ENCODE measurements at regions not wholly inside any gene's neighbourhood (a gene's known extent, or its start where the extent isn't known, plus 50 kb on each side); places are given as distances from the start of the nearest gene placed in this dataset.
"Not testable (repeated sequence)": the region's sequence is repeated elsewhere in the genome, so short reads cannot be mapped to it uniquely, and the experiment has no call there.

- Histone ChIP-seq H3K9me3 (ENCODE audit: control insufficient read depth in 2 of 2, low read length in 2 of 2) (no peaks in the 10 kb centered on the region), H3K36me3 (ENCODE audit: control insufficient read depth in 2 of 2, insufficient read depth in 2 of 2, low read length in 2 of 2) (no peaks in the 10 kb centered on the region), H3K4me3 (ENCODE audit: low read length in 2 of 2) (no peak overlapping the region), H3K4me1 (ENCODE audit: control insufficient read depth, insufficient read depth, low read length) (no peaks in the 10 kb centered on the region), H3K27me3 (ENCODE audit: control insufficient read depth in 1 of 2, insufficient read depth in 2 of 2, low read length in 2 of 2) (no peaks in the 10 kb centered on the region), H3K27ac (ENCODE audit: low read length) (no peak overlapping the region), H3K9ac (ENCODE audit: low read length in 2 of 2) (no peak overlapping the region)
These were observed 125.2 kb upstream of the MAP2 start for GRCh38 chr2:209298601-209299000.

DNA sequence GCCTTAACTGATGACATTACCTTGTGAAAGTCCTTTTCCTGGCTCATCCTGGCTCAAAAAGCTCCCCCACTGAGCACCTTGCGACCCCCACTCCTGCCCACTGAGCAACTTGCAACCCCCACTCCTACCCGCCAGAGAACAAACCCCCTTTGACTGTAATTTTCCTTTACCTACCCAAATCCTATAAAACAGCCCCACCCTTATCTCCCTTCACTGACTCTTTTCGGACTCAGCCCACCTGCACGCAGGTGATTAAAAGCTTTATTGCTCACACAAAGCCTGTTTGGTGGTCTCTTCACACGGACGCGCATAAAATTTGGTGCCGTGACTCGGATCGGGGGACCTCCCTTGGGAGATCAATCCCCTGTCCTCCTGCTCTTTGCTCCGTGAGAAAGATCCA, 124.4 kb upstream of the MAP2 start:
- not testable (repeated sequence) for H3K4me1 ChIP-seq (ENCODE audit: control insufficient read depth, insufficient read depth, low read length); H3K9ac ChIP-seq (ENCODE audit: low read length in 2 of 2); H3K27me3 ChIP-seq (ENCODE audit: control insufficient read depth in 1 of 2, insufficient read depth in 2 of 2, low read length in 2 of 2); H3K27ac ChIP-seq (ENCODE audit: low read length); H3K36me3 ChIP-seq (ENCODE audit: control insufficient read depth in 2 of 2, insufficient read depth in 2 of 2, low read length in 2 of 2); H3K9me3 ChIP-seq (ENCODE audit: control insufficient read depth in 2 of 2, low read length in 2 of 2); H3K4me3 ChIP-seq (ENCODE audit: low read length in 2 of 2)

DNA sequence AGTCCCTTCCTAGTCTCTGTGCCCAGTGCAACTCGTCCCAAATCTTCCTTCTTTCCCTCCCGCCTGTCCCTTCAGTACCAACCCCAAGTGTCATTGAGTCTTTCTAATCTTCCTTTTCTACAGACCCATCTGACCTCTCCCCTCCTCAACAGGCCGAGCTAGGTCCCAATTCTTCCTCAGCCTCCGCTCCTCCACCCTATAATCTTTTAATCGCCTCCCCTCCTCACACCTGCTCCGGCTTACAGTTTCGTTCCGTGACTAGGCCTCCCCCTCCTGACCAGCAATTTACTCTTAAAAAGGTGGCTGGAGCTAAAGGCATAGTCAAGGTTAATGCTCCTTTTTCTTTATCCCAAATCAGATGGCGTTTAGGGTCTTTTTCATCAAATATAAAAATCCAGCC, 123.1 kb upstream of the MAP2 start:
- H3K9me3 ChIP-seq (ENCODE audit: control insufficient read depth in 2 of 2, low read length in 2 of 2); H3K27ac ChIP-seq (ENCODE audit: low read length); H3K4me1 ChIP-seq (ENCODE audit: control insufficient read depth, insufficient read depth, low read length); H3K27me3 ChIP-seq (ENCODE audit: control insufficient read depth in 1 of 2, insufficient read depth in 2 of 2, low read length in 2 of 2); H3K9ac ChIP-seq (ENCODE audit: low read length in 2 of 2); H3K36me3 ChIP-seq (ENCODE audit: control insufficient read depth in 2 of 2, insufficient read depth in 2 of 2, low read length in 2 of 2); H3K4me3 ChIP-seq (ENCODE audit: low read length in 2 of 2): not testable (repeated sequence)

GRCh38 chr2:209305026-209305425, 118.8 kb upstream of the MAP2 start:
- Histone ChIP-seq H3K4me1 (ENCODE audit: control insufficient read depth, insufficient read depth, low read length) (no peaks in the 10 kb centered on the region), H3K27me3 (ENCODE audit: control insufficient read depth in 1 of 2, insufficient read depth in 2 of 2, low read length in 2 of 2) (peaks cover 0 to 2% of the 10 kb centered on the region in 2 donors), H3K27ac (ENCODE audit: low read length) (no peak overlapping the region), H3K9ac (ENCODE audit: low read length in 2 of 2) (no peak overlapping the region), H3K36me3 (ENCODE audit: control insufficient read depth in 2 of 2, insufficient read depth in 2 of 2, low read length in 2 of 2) (no peaks in the 10 kb centered on the region), H3K4me3 (ENCODE audit: low read length in 2 of 2) (no peak overlapping the region), H3K9me3 (ENCODE audit: control insufficient read depth in 2 of 2, low read length in 2 of 2) (no peaks in the 10 kb centered on the region)

DNA sequence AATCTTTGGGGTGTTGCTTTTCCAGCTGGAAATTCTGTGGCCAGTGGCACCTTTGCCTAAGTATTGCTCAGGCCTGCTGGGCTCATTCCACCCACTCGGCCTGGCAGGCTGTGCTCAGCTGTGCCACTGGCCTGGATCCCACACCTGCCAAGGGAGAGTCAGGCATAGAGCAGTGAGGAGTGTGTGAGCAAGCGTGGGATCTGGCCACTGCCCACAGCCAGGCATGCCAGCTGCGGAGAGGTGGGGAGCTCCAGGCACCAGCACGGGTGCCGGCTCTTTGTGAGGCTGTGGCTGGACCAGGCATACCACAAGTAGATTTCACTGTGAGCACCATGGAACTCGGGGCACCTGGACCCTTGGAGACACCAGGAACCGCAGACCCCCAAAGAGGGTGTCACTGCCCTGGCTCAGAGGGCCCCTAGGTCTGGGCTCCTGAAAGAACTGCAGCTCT, 118.1 kb upstream of the MAP2 start:
- H3K36me3 ChIP-seq (ENCODE audit: control insufficient read depth in 2 of 2, insufficient read depth in 2 of 2, low read length in 2 of 2), result no peaks in the 10 kb centered on the region
- peaks cover 0 to 2% of the 10 kb centered on the region in 2 donors for H3K27me3 ChIP-seq (ENCODE audit: control insufficient read depth in 1 of 2, insufficient read depth in 2 of 2, low read length in 2 of 2)
- no peaks in the 10 kb centered on the region for H3K4me1 ChIP-seq (ENCODE audit: control insufficient read depth, insufficient read depth, low read length)
- H3K9ac ChIP-seq (ENCODE audit: low read length in 2 of 2), result no peak overlapping the region
- no peak overlapping the region for H3K27ac ChIP-seq (ENCODE audit: low read length)
- no peak overlapping the region for H3K4me3 ChIP-seq (ENCODE audit: low read length in 2 of 2)
- H3K9me3 ChIP-seq (ENCODE audit: control insufficient read depth in 2 of 2, low read length in 2 of 2), result no peaks in the 10 kb centered on the region

DNA sequence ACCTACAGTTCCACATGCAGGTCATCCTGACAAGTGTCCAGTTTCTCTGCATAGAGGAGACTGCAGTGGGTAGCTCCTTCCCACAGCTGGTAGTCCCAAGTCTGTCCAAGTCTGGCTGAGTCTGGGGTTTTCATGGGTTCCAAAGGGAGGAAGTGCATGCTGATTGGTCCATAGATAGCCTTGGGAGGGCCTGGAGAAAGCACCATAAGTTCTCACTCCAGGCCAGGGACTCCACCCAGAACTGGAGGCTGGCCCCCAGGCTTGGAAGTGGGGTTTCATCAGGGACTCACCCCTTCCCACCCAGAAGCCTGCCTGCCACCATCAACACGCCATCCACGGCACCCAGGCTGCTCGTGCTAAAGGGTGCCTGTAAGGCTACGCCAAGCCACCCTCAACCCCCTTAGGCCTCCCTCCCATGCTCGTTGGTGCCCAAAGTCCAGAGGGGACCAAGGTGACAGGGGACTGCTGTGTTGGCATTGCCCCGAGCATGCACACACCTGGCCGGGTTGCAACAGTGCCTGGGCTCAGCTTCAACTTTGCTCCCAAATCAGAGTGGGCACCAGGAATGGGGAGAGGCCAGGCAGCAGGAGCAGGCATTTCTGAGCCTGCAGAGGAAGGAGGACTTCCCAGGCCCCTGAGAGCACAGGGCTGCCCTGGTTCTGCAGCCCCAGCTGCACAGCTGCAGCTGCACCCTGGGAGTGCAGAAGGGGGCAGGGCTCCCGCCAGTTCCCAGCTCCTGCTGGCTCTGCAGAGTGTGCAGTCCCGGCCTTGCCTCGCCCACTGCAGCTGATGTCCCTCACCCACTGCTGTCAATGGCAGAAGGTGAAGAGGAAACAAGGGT, 116.5 kb upstream of the MAP2 start:
- Histone ChIP-seq H3K9ac (ENCODE audit: low read length in 2 of 2) (no peak overlapping the region), H3K4me1 (ENCODE audit: control insufficient read depth, insufficient read depth, low read length) (no peaks in the 10 kb centered on the region), H3K27ac (ENCODE audit: low read length) (no peak overlapping the region), H3K27me3 (ENCODE audit: control insufficient read depth in 1 of 2, insufficient read depth in 2 of 2, low read length in 2 of 2) (peaks cover 0 to 2% of the 10 kb centered on the region in 2 donors), H3K9me3 (ENCODE audit: control insufficient read depth in 2 of 2, low read length in 2 of 2) (no peaks in the 10 kb centered on the region), H3K4me3 (ENCODE audit: low read length in 2 of 2) (no peak overlapping the region), H3K36me3 (ENCODE audit: control insufficient read depth in 2 of 2, insufficient read depth in 2 of 2, low read length in 2 of 2) (no peaks in the 10 kb centered on the region)

DNA sequence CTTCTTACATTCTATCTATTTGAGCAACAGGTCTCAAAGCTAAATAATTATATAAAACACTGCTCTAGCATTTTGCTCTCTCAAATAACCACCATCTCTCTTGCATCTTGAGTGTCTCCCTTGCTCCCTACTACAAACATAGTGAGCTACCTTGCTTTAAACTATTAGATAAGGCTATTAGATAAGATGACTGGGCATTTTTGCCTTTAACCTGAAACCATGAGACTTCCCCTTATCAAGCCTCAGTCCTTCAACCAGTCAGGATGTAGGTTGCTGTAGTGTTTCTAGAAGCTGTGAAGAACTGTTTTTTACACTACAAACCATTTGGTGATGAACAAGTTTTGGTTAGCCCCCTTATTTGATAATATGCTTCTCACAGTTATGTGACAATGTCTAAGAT, 115.4 kb upstream of the MAP2 start:
- no peaks in the 10 kb centered on the region for H3K4me1 ChIP-seq (ENCODE audit: control insufficient read depth, insufficient read depth, low read length)
- no peak overlapping the region for H3K27ac ChIP-seq (ENCODE audit: low read length)
- no peak overlapping the region for H3K9ac ChIP-seq (ENCODE audit: low read length in 2 of 2)
- no peaks in the 10 kb centered on the region for H3K9me3 ChIP-seq (ENCODE audit: control insufficient read depth in 2 of 2, low read length in 2 of 2)
- H3K27me3 ChIP-seq (ENCODE audit: control insufficient read depth in 1 of 2, insufficient read depth in 2 of 2, low read length in 2 of 2), result peaks cover 0 to 2% of the 10 kb centered on the region in 2 donors
- no peak overlapping the region for H3K4me3 ChIP-seq (ENCODE audit: low read length in 2 of 2)
- H3K36me3 ChIP-seq (ENCODE audit: control insufficient read depth in 2 of 2, insufficient read depth in 2 of 2, low read length in 2 of 2), result no peaks in the 10 kb centered on the region

GRCh38 chr2:209311948-209312347, 111.9 kb upstream of the MAP2 start:
- peaks cover 0 to 1% of the 10 kb centered on the region in 2 donors for H3K27me3 ChIP-seq (ENCODE audit: control insufficient read depth in 1 of 2, insufficient read depth in 2 of 2, low read length in 2 of 2)
- no peak overlapping the region for H3K4me3 ChIP-seq (ENCODE audit: low read length in 2 of 2)
- no peak overlapping the region for H3K9ac ChIP-seq (ENCODE audit: low read length in 2 of 2)
- no peaks in the 10 kb centered on the region for H3K36me3 ChIP-seq (ENCODE audit: control insufficient read depth in 2 of 2, insufficient read depth in 2 of 2, low read length in 2 of 2)
- H3K27ac ChIP-seq (ENCODE audit: low read length), result no peak overlapping the region
- no peaks in the 10 kb centered on the region for H3K9me3 ChIP-seq (ENCODE audit: control insufficient read depth in 2 of 2, low read length in 2 of 2)
- H3K4me1 ChIP-seq (ENCODE audit: control insufficient read depth, insufficient read depth, low read length), result no peaks in the 10 kb centered on the region

GRCh38 chr2:209312450-209312849, 111.4 kb upstream of the MAP2 start:
- not testable (repeated sequence) for H3K27me3 ChIP-seq (ENCODE audit: control insufficient read depth in 1 of 2, insufficient read depth in 2 of 2, low read length in 2 of 2); H3K4me3 ChIP-seq (ENCODE audit: low read length in 2 of 2); H3K9me3 ChIP-seq (ENCODE audit: control insufficient read depth in 2 of 2, low read length in 2 of 2); H3K36me3 ChIP-seq (ENCODE audit: control insufficient read depth in 2 of 2, insufficient read depth in 2 of 2, low read length in 2 of 2); H3K27ac ChIP-seq (ENCODE audit: low read length); H3K9ac ChIP-seq (ENCODE audit: low read length in 2 of 2); H3K4me1 ChIP-seq (ENCODE audit: control insufficient read depth, insufficient read depth, low read length)

- Histone ChIP-seq H3K9me3 (ENCODE audit: control insufficient read depth in 2 of 2, low read length in 2 of 2) (no peaks in the 10 kb centered on the region), H3K9ac (ENCODE audit: low read length in 2 of 2) (no peak overlapping the region), H3K4me3 (ENCODE audit: low read length in 2 of 2) (no peak overlapping the region), H3K36me3 (ENCODE audit: control insufficient read depth in 2 of 2, insufficient read depth in 2 of 2, low read length in 2 of 2) (no peaks in the 10 kb centered on the region), H3K4me1 (ENCODE audit: control insufficient read depth, insufficient read depth, low read length) (no peaks in the 10 kb centered on the region), H3K27ac (ENCODE audit: low read length) (no peak overlapping the region), H3K27me3 (ENCODE audit: control insufficient read depth in 1 of 2, insufficient read depth in 2 of 2, low read length in 2 of 2) (no peaks in the 10 kb centered on the region)
These were observed 109.2 kb upstream of the MAP2 start for GRCh38 chr2:209314653-209315052.

- no peak overlapping the region for H3K9ac ChIP-seq (ENCODE audit: low read length in 2 of 2)
- no peaks in the 10 kb centered on the region for H3K27me3 ChIP-seq (ENCODE audit: control insufficient read depth in 1 of 2, insufficient read depth in 2 of 2, low read length in 2 of 2)
- no peak overlapping the region for H3K4me3 ChIP-seq (ENCODE audit: low read length in 2 of 2)
- no peaks in the 10 kb centered on the region for H3K4me1 ChIP-seq (ENCODE audit: control insufficient read depth, insufficient read depth, low read length)
- no peak overlapping the region for H3K27ac ChIP-seq (ENCODE audit: low read length)
- H3K36me3 ChIP-seq (ENCODE audit: control insufficient read depth in 2 of 2, insufficient read depth in 2 of 2, low read length in 2 of 2), result no peaks in the 10 kb centered on the region
- H3K9me3 ChIP-seq (ENCODE audit: control insufficient read depth in 2 of 2, low read length in 2 of 2), result no peaks in the 10 kb centered on the region
These were observed 107.7 kb upstream of the MAP2 start for GRCh38 chr2:209316141-209316540.
